ENCODE measurements at regions not wholly inside any gene's neighbourhood (a gene's known extent, or its start where the extent isn't known, plus 50 kb on each side); places are given as distances from the start of the nearest gene placed in this dataset.

DNA sequence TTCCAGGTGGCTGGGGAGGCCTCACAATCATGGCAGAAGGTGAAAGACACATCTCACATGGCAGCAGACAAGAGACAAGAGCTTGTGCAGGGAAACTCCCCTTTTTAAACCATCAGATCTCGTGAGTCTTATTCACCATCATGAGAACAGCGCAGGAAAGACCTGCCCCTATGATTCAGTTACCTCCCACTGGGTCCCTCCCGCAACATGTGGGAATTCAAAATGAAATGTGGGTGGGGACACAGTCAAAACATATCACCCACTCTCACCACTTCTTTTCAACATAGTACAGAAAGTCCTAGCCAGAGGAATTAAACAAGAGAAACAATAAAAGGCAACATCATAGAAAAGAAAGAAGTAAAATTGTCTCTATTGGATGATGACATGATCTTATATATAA, 223.4 kb upstream of the SLC24A2 start:
- no peak overlapping the region for H3K4me3 ChIP-seq (ENCODE audit: insufficient read depth, low read length)

DNA sequence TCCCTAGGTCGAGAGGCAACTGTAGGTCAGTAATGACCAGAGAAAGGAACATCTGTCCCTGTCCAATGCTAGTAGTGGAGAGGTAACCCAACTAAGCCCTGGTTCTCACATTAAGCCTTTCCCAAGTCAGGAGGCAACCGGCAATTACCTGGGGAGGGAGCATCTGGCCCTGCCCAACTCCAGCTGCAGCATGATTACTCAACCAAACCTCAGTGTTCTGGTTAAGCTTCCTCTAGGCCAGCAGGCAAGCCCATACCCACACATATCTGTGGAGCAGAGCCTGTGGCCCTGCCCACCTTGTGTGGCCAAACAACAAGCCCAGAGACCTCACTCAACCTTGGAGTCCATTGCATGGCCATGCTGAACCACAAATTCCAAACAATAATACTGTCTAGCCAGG, 220.8 kb upstream of the SLC24A2 start:
- Histone ChIP-seq H3K36me3 (ENCODE audit: insufficient read depth, low read length) (no peaks in the 10 kb centered on the region), H3K79me2 (ENCODE audit: insufficient read depth, low read length) (no peaks in the 10 kb centered on the region), H3K9me3 (ENCODE audit: low read depth, low read length) (no peaks in the 10 kb centered on the region), H3K4me2 (ENCODE audit: insufficient read depth, low read length) (no peak overlapping the region), H4K20me1 (ENCODE audit: insufficient read depth, low read length) (no peaks in the 10 kb centered on the region), H3K4me3 (ENCODE audit: insufficient read depth, low read length) (no peak overlapping the region), H3K27ac (ENCODE audit: low read depth, low read length) (no peak overlapping the region), H3K27me3 (ENCODE audit: insufficient read depth, low read length) (no peaks in the 10 kb centered on the region), H3K4me1 (ENCODE audit: insufficient read depth, low read length) (no peaks in the 10 kb centered on the region), H2AFZ (ENCODE audit: low read length) (no peak overlapping the region)
- no peak for DNase-seq (ENCODE audit: insufficient read length, low spot score, missing footprints)
- TF ChIP-seq, protein P1, sequence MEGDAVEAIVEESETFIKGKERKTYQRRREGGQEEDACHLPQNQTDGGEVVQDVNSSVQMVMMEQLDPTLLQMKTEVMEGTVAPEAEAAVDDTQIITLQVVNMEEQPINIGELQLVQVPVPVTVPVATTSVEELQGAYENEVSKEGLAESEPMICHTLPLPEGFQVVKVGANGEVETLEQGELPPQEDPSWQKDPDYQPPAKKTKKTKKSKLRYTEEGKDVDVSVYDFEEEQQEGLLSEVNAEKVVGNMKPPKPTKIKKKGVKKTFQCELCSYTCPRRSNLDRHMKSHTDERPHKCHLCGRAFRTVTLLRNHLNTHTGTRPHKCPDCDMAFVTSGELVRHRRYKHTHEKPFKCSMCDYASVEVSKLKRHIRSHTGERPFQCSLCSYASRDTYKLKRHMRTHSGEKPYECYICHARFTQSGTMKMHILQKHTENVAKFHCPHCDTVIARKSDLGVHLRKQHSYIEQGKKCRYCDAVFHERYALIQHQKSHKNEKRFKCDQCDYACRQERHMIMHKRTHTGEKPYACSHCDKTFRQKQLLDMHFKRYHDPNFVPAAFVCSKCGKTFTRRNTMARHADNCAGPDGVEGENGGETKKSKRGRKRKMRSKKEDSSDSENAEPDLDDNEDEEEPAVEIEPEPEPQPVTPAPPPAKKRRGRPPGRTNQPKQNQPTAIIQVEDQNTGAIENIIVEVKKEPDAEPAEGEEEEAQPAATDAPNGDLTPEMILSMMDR (IDR thresholded peaks at IDR 0.05; ENCODE audit: extremely low read depth, low read depth, low read length) = no peak

More for the DNA sequence above, 223.4 kb upstream of the SLC24A2 start:
- no peaks in the 10 kb centered on the region for H3K36me3 ChIP-seq (ENCODE audit: insufficient read depth, low read length)
- no peaks in the 10 kb centered on the region for H4K20me1 ChIP-seq (ENCODE audit: insufficient read depth, low read length)
- H3K4me2 ChIP-seq (ENCODE audit: insufficient read depth, low read length) = no peak overlapping the region
- TF ChIP-seq, protein P1 (IDR thresholded peaks at IDR 0.05; ENCODE audit: extremely low read depth, low read depth, low read length) = no peak
- no peak for DNase-seq (ENCODE audit: insufficient read length, low spot score, missing footprints)
- no peak overlapping the region for H3K27ac ChIP-seq (ENCODE audit: low read depth, low read length)
- H3K27me3 ChIP-seq (ENCODE audit: insufficient read depth, low read length) = no peaks in the 10 kb centered on the region
- H3K79me2 ChIP-seq (ENCODE audit: insufficient read depth, low read length) = no peaks in the 10 kb centered on the region
- no peaks in the 10 kb centered on the region for H3K4me1 ChIP-seq (ENCODE audit: insufficient read depth, low read length)
- no peaks in the 10 kb centered on the region for H3K9me3 ChIP-seq (ENCODE audit: low read depth, low read length)
- no peak overlapping the region for H2AFZ ChIP-seq (ENCODE audit: low read length)

DNA sequence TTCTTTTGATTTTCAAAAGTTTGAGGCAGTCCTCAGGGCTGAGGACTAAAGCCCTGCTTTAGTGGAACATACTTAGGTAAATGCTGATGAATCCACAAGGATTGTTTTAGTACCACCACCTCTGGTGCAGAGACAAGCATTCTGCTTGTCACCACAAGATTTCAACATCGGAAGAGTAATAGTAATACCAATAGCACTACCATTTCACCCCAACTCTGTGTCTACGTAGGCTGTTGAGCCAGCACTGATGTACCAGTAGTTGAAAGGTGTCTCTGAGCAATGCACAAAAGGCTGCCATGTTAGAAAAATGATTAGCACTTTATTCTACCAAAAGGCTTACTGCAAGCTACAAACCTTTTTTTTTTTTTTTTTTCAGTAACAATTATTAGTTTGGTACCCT, 213.2 kb upstream of the SLC24A2 start:
- Histone ChIP-seq H3K27ac (ENCODE audit: low read depth, low read length) (no peak overlapping the region), H3K4me2 (ENCODE audit: insufficient read depth, low read length) (no peak overlapping the region), H3K9me3 (ENCODE audit: low read depth, low read length) (no peaks in the 10 kb centered on the region), H3K79me2 (ENCODE audit: insufficient read depth, low read length) (no peaks in the 10 kb centered on the region), H4K20me1 (ENCODE audit: insufficient read depth, low read length) (no peaks in the 10 kb centered on the region), H3K4me3 (ENCODE audit: insufficient read depth, low read length) (no peak overlapping the region), H3K4me1 (ENCODE audit: insufficient read depth, low read length) (peaks cover 20% of the 10 kb centered on the region), H3K27me3 (ENCODE audit: insufficient read depth, low read length) (no peaks in the 10 kb centered on the region), H3K36me3 (ENCODE audit: insufficient read depth, low read length) (no peaks in the 10 kb centered on the region), H2AFZ (ENCODE audit: low read length) (no peak overlapping the region)
- no peak for DNase-seq (ENCODE audit: insufficient read length, low spot score, missing footprints)
- TF ChIP-seq, protein P1 (IDR thresholded peaks at IDR 0.05; ENCODE audit: extremely low read depth, low read depth, low read length) = no peak

DNA sequence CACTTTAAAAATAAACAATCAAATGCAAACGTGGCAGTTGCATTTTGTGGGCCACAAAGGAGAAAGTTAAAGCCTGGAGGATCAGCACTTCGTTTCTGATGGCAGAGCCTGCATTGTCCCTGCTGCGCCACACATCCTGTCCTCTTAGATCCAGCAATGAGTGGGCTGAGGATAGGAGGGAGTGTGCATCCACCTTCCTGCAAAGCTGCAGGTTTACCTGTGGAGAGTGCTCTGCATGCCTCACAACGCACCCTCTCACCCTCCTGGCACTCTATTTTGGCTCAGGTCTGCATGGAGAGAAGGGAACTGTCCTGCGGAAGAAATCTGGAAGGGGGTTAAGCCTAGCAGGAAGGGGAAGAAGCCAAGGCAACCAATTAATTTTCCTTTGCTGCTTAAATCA, 212.2 kb upstream of the SLC24A2 start:
- Histone ChIP-seq H3K27me3 (ENCODE audit: insufficient read depth, low read length) (no peaks in the 10 kb centered on the region), H3K27ac (ENCODE audit: low read depth, low read length) (no peak overlapping the region), H4K20me1 (ENCODE audit: insufficient read depth, low read length) (no peaks in the 10 kb centered on the region), H2AFZ (ENCODE audit: low read length) (no peak overlapping the region), H3K9me3 (ENCODE audit: low read depth, low read length) (no peaks in the 10 kb centered on the region), H3K4me2 (ENCODE audit: insufficient read depth, low read length) (no peak overlapping the region), H3K4me1 (ENCODE audit: insufficient read depth, low read length) (peaks cover 20% of the 10 kb centered on the region), H3K36me3 (ENCODE audit: insufficient read depth, low read length) (no peaks in the 10 kb centered on the region), H3K4me3 (ENCODE audit: insufficient read depth, low read length) (no peak overlapping the region), H3K79me2 (ENCODE audit: insufficient read depth, low read length) (no peaks in the 10 kb centered on the region)
- no peak for DNase-seq (ENCODE audit: insufficient read length, low spot score, missing footprints)
- TF ChIP-seq, protein P1 (IDR thresholded peaks at IDR 0.05; ENCODE audit: extremely low read depth, low read depth, low read length) = no peak
